ENCODE measurements at regions not wholly inside any gene's neighbourhood (a gene's known extent, or its start where the extent isn't known, plus 50 kb on each side); places are given as distances from the start of the nearest gene placed in this dataset.

- ATAC-seq (ENCODE audit: low FRiP score) = no peak
- no peak for TF ChIP-seq CTCF (IDR thresholded peaks at IDR 0.05)
Observed at GRCh38 chr6:40924839-40925238, 114.2 kb downstream of the UNC5CL start.

DNA sequence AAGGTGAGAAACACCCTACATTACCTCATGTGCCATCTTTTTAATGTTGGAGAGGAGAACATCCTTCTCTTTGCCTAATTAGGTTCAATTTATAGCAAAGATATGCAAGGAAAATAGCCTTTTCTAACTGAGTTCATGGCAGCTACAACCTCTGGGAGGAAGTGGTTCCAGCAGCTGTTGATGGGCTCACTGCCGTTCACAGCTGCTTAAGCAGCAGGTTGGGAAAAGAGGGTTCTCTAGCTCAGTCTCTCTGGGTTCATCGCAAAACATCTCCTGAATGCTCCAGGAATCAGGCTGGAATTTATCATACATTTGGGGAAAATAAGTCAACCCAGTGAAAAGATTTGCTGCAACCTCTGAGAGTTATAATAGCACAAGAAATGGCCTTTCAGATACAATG is 115.1 kb downstream of the UNC5CL start:
- no peak for ATAC-seq (ENCODE audit: low FRiP score)
- no peak for TF ChIP-seq CTCF (IDR thresholded peaks at IDR 0.05)

More at GRCh38 chr6:40924839-40925238, 114.2 kb downstream of the UNC5CL start:
- no peak for DNase-seq (ENCODE audit: low spot score)

DNA sequence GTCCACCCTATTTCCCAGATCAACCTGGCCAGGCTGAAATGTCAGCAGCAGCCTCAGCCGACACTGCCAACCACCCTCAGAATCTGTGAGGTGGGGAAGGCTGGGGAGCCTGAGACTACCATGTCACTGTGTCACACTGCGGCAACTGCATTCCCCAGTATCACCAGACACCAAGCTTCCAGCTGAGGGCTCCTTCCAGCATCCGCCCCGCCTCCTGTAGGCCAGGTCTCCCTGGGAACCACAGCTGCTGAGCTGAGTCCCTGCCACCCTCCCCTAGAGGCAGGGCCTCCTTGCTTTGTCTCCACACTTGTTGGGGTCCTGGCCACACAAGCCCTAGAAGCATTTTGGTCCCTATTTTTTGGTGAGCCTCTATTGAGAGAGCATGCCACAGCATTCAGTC is 115.7 kb downstream of the UNC5CL start:
- no peak for TF ChIP-seq CTCF (IDR thresholded peaks at IDR 0.05)
- no peak for DNase-seq (ENCODE audit: low spot score)

More for the DNA sequence above, 115.1 kb downstream of the UNC5CL start:
- DNase-seq (ENCODE audit: low spot score) = no peak

GRCh38 chr6:40922281-40922680 is 116.7 kb downstream of the UNC5CL start:
- TF ChIP-seq CTCF (IDR thresholded peaks at IDR 0.05) = no peak

More for the DNA sequence above, 115.7 kb downstream of the UNC5CL start:
- no peak for ATAC-seq (ENCODE audit: low FRiP score)

GRCh38 chr6:40918040-40918651 is 120.9 kb downstream of the UNC5CL start:
- DNase-seq (ENCODE audit: low spot score) (no peak), ATAC-seq (ENCODE audit: low FRiP score) (no peak)
- no peak for TF ChIP-seq CTCF (IDR thresholded peaks at IDR 0.05)

More at GRCh38 chr6:40922281-40922680, 116.7 kb downstream of the UNC5CL start:
- ATAC-seq (ENCODE audit: low FRiP score) (no peak), DNase-seq (ENCODE audit: low spot score) (no peak)

DNA sequence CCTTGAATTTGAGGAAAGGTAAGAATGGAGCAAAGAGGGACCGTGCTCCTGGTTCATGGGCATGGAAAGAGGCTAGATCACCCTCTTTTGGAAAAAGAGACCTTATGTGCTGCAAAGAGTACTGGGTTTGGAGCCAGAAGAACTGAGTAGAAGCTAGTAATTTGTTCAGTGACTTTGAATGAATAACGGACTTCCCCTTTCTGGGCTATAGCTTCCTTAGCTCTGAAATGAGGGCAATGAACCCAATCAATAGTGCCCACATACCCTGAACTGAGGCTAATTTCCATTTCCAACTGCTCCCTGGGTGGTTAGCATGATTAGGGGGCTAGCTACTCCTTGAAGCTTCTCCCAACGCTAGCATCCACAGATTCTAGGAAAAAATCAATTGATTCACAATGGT is 121.4 kb downstream of the UNC5CL start:
- ATAC-seq (ENCODE audit: low FRiP score) = no peak
- no peak for TF ChIP-seq CTCF (IDR thresholded peaks at IDR 0.05)
- DNase-seq (ENCODE audit: low spot score) = no peak

DNA sequence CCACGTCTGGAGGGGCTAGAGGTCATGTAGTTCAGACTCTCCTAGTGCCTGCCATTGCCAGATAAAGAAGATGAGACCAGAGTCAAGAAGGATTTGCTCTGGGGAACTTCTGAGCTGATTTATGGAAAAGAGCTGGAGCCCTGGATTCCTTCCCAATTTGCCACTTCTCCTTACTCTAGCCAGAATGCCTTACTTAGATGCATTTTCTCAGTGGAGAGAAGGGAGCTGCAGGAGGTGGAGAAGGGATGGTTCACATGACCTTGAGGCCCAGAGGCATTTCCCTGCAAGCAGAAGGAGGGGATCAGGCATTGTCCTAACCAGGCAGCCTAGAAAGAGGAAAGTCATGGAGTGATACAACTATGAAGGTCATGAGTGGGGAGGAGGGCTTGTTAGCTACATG is 122.2 kb downstream of the UNC5CL start:
- no peak for TF ChIP-seq CTCF (IDR thresholded peaks at IDR 0.05)
- ATAC-seq (ENCODE audit: low FRiP score) (no peak), DNase-seq (ENCODE audit: low spot score) (no peak)

All from omental fat pad (tissue), 3 donors.